Tibial nerve (tissue), 4 donors: ENCODE measurements at regions not wholly inside any gene's neighbourhood (a gene's known extent, or its start where the extent isn't known, plus 50 kb on each side); places are given as distances from the start of the nearest gene placed in this dataset.

Source experiments
- EP300 ChIP-seq, 2 donors: sonication (generic); formaldehyde crosslinking; IDR thresholded peaks; one replicate each; pipeline ENCODE4 v1.6.1; 2017; ENCODE audit warnings: antibody characterized with exemption in 2 of 2, mild to moderate bottlenecking in 1 of 2
- TF ChIP-seq, protein P1 (sequence below), 5 experiments: fragments of 200-600 bp in 3 of 5; fragments of 450-650 bp in 2 of 5; sonication (generic) in 3 of 5; IDR thresholded peaks; one replicate each; pipeline ENCODE4 v1.5.1; 2016 to 2019; ENCODE audit warnings: antibody characterized with exemption in 5 of 5, mild to moderate bottlenecking in 3 of 5, moderate library complexity in 2 of 5

DNA sequence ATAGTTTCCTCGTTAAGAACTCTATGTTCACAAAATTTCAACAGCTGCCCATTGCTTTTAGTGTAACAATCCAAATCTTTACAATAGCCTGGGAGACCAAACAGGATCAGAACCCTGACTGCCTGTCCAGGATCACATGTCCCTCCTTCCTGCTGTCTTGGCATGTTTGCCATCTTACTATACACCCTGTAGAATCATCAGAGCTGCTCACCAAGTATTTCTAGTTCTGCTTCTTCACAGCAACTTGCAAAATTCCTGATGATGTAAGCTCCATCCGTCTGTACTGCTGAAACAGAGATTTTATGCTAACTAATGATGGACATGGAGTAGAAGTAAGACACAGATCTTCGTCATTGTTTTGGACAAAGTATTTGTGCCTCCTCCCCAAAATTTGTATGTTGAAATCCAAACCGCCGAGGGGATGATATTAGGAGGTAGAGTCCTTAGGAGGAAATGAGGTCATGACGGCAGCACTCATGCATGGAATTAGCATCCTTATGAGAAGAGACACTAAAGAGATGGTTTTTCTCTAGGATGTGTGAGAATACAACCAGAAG is 464.9 kb upstream of the BRINP1 start:
- TF ChIP-seq, protein P1, sequence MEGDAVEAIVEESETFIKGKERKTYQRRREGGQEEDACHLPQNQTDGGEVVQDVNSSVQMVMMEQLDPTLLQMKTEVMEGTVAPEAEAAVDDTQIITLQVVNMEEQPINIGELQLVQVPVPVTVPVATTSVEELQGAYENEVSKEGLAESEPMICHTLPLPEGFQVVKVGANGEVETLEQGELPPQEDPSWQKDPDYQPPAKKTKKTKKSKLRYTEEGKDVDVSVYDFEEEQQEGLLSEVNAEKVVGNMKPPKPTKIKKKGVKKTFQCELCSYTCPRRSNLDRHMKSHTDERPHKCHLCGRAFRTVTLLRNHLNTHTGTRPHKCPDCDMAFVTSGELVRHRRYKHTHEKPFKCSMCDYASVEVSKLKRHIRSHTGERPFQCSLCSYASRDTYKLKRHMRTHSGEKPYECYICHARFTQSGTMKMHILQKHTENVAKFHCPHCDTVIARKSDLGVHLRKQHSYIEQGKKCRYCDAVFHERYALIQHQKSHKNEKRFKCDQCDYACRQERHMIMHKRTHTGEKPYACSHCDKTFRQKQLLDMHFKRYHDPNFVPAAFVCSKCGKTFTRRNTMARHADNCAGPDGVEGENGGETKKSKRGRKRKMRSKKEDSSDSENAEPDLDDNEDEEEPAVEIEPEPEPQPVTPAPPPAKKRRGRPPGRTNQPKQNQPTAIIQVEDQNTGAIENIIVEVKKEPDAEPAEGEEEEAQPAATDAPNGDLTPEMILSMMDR (IDR thresholded peaks at IDR 0.05): no peak
- no peak for TF ChIP-seq EP300 (IDR thresholded peaks at IDR 0.05)
